Bronchial epithelial cell (primary cell): ENCODE measurements at regions not wholly inside any gene's neighbourhood (a gene's known extent, or its start where the extent isn't known, plus 50 kb on each side); places are given as distances from the start of the nearest gene placed in this dataset.

Experiments used
- DNase-seq: peaks from one replicate; pipeline ENCODE4 v3.0.0-alpha.2; 2010; ENCODE audit warnings: low read depth
- FAIRE-seq: peaks from 2 replicates; lab custom pipeline; 2011; peaks lifted over from hg19 to GRCh38; lab: Jason Lieb, UNC
- H3K27me3 ChIP-seq: 2 replicates; pipeline ENCODE4 v1.5.1; 2011; ENCODE audit warnings: low read length; ENCODE audit not compliant: control insufficient read depth, insufficient read depth
- H3K36me3 ChIP-seq: 2 replicates; pipeline ENCODE4 v1.5.1; 2011; ENCODE audit warnings: low read length; ENCODE audit not compliant: control insufficient read depth, insufficient read depth
- H3K4me3 ChIP-seq: 2 replicates; pipeline ENCODE4 v1.5.1; 2011; ENCODE audit warnings: mild to moderate bottlenecking, low read depth, low read length, control low read depth
- CTCF ChIP-seq: IDR thresholded peaks from 2 replicates; pipeline ENCODE4 v1.5.1; 2011; ENCODE audit warnings: mild to moderate bottlenecking, moderate library complexity, low read length, control low read depth, inconsistent platforms; ENCODE audit not compliant: insufficient read depth, severe bottlenecking

DNA sequence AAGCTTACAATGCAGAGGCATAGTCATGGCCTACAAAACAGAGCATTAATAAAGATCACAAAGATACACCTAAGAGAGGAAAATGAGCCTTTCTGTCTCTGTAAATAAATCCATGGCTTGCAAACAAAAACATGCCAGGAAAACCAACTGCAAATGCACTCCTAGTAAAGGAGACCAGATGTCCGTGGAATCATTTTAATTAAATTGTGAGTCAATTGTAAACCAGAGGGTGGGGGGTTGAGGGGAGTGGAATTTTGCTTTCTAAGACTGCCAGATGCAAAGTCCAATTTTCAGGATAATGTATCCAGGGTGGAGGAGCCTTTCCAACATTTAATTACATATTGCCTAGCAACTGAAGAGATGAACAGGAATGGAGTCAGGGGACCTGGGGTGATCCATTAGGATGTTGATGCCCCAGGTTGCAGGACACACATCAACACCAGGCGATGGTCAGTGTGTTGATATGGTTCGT lies 390.3 kb upstream of the CCL2 start:
- DNase-seq (no peak), FAIRE-seq (no peak)
- Histone ChIP-seq H3K4me3 (no peak overlapping the region), H3K27me3 (no peaks in the 10 kb centered on the region), H3K36me3 (no peaks in the 10 kb centered on the region)
- TF ChIP-seq CTCF: no peak

GRCh38 chr17:33868899-33869298 lies 386.2 kb upstream of the CCL2 start:
- DNase-seq (no peak), FAIRE-seq (no peak)
- no peaks in the 10 kb centered on the region for H3K27me3 ChIP-seq
- TF ChIP-seq CTCF: no peak
- no peak overlapping the region for H3K4me3 ChIP-seq
- H3K36me3 ChIP-seq: no peaks in the 10 kb centered on the region

GRCh38 chr17:33870936-33871335 lies 384.1 kb upstream of the CCL2 start:
- no peaks in the 10 kb centered on the region for H3K27me3 ChIP-seq
- no peaks in the 10 kb centered on the region for H3K36me3 ChIP-seq
- DNase-seq (no peak), FAIRE-seq (no peak)
- TF ChIP-seq CTCF: no peak
- H3K4me3 ChIP-seq: no peak overlapping the region

DNA sequence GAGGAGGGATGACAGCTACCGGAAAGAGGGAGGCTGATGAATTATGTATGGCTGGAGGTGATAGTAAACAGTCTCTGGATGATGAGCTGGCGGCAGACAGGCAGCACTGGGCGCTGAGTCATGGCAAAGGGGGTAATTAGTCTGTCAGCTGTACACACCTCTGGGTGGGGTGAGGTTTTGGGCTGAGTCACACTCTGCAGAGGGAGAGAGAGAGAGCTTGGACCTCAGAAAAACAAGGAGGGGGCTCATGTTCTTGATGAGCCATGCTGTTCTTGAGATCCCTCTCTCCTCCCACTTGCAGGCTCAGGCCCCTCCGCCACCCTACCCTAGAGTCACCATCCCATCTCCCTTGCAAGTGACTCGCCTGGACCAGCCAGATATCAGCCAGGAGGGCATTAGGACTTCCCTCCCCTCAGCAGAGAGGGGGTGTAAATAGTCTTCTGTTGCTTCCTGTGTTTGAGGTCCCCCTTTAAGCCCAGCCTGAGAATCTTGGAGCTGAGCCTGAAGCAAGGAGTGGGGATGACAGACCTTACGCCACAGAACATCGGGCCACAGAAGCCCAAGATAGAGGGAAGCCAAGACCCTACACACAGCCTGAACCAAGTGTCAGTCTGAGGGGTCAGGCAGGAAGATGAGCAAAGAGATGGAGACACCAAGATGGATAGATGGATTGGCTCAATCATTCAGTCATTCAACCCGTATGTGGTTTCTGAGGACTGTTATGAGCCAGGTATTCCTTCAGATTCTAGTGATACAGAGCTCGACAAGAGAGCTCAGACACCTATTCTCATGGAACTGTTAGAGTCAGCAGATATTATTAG lies 383.2 kb upstream of the CCL2 start:
- DNase-seq: peak; percentile 82
- no peaks in the 10 kb centered on the region for H3K36me3 ChIP-seq
- H3K4me3 ChIP-seq: no peak overlapping the region
- FAIRE-seq: peak; percentile 77
- no peak for TF ChIP-seq CTCF
- no peaks in the 10 kb centered on the region for H3K27me3 ChIP-seq

- H3K27me3 ChIP-seq: no peaks in the 10 kb centered on the region
- DNase-seq (no peak), FAIRE-seq (no peak)
- TF ChIP-seq CTCF: no peak
- H3K36me3 ChIP-seq: no peaks in the 10 kb centered on the region
- H3K4me3 ChIP-seq: no peak overlapping the region
These were observed 381.9 kb upstream of the CCL2 start for GRCh38 chr17:33873201-33873617.
